SK-N-SH treated with all-trans-retinoic acid at 6 μM for 48 hours (cell line): ENCODE measurements at regions not wholly inside any gene's neighbourhood (a gene's known extent, or its start where the extent isn't known, plus 50 kb on each side); places are given as distances from the start of the nearest gene placed in this dataset.
"Not testable (repeated sequence)": the region's sequence is repeated elsewhere in the genome, so short reads cannot be mapped to it uniquely, and the experiment has no call there.

Experiments used
- CREB5 ChIP-seq: fragments of 250-450 bp; sonication (Bioruptor Pico); IDR thresholded peaks from 2 replicates; pipeline ENCODE4 v1.5.1; 2020; ENCODE audit warnings: low read depth, mild to moderate bottlenecking, moderate library complexity
- CSRNP3 ChIP-seq: fragments of 250-450 bp; sonication (Bioruptor Pico); IDR thresholded peaks from 2 replicates; pipeline ENCODE4 v1.5.1; 2021; ENCODE audit warnings: mild to moderate bottlenecking, moderate library complexity
- PPARA ChIP-seq: fragments of 250-450 bp; sonication (Bioruptor Pico); IDR thresholded peaks from 2 replicates; pipeline ENCODE4 v1.5.0; 2020; ENCODE audit warnings: mild to moderate bottlenecking, borderline replicate concordance
- RARB ChIP-seq: fragments of 250-450 bp; sonication (Bioruptor Pico); IDR thresholded peaks from 2 replicates; pipeline ENCODE4 v1.8.0; 2021; ENCODE audit warnings: mild to moderate bottlenecking, moderate library complexity
- SNAI2 ChIP-seq: fragments of 250-450 bp; sonication (Bioruptor Pico); IDR thresholded peaks from 2 replicates; pipeline ENCODE4 v1.5.0; 2020; ENCODE audit warnings: mild to moderate bottlenecking, moderate library complexity
- ZFP30 ChIP-seq: fragments of 450-650 bp; formaldehyde crosslinking; IDR thresholded peaks from 2 replicates; pipeline ENCODE4 v1.5.0; 2022; ENCODE audit warnings: mild to moderate bottlenecking, moderate library complexity
- ZNF70 ChIP-seq: fragments of 450-650 bp; formaldehyde crosslinking; IDR thresholded peaks from 2 replicates; pipeline ENCODE4 v1.5.0; 2020; ENCODE audit warnings: mild to moderate bottlenecking, moderate library complexity
- TF ChIP-seq, protein P1 (sequence below): fragments of 250-450 bp; sonication (Bioruptor Pico); IDR thresholded peaks from 2 replicates; pipeline ENCODE4 v1.8.0; 2020; ENCODE audit warnings: mild to moderate bottlenecking, moderate library complexity, borderline replicate concordance
- TF ChIP-seq, protein P2 (sequence below): fragments of 250-450 bp; sonication (Bioruptor Pico); IDR thresholded peaks from 2 replicates; pipeline ENCODE4 v1.8.0; 2021; ENCODE audit warnings: low read depth, mild to moderate bottlenecking, moderate library complexity, borderline replicate concordance

GRCh38 chr16:65735615-65736014, 613.8 kb upstream of the CDH11 start:
- TF ChIP-seq ZFP30 (CRISPR knock-in tag); SNAI2 (CRISPR knock-in tag); RARB (CRISPR knock-in tag); PPARA; CREB5; ZNF70 (CRISPR knock-in tag); CSRNP3: not testable (repeated sequence)
- TF ChIP-seq, protein P1, sequence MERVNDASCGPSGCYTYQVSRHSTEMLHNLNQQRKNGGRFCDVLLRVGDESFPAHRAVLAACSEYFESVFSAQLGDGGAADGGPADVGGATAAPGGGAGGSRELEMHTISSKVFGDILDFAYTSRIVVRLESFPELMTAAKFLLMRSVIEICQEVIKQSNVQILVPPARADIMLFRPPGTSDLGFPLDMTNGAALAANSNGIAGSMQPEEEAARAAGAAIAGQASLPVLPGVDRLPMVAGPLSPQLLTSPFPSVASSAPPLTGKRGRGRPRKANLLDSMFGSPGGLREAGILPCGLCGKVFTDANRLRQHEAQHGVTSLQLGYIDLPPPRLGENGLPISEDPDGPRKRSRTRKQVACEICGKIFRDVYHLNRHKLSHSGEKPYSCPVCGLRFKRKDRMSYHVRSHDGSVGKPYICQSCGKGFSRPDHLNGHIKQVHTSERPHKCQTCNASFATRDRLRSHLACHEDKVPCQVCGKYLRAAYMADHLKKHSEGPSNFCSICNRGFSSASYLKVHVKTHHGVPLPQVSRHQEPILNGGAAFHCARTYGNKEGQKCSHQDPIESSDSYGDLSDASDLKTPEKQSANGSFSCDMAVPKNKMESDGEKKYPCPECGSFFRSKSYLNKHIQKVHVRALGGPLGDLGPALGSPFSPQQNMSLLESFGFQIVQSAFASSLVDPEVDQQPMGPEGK: not testable (repeated sequence)
- TF ChIP-seq, protein P2, sequence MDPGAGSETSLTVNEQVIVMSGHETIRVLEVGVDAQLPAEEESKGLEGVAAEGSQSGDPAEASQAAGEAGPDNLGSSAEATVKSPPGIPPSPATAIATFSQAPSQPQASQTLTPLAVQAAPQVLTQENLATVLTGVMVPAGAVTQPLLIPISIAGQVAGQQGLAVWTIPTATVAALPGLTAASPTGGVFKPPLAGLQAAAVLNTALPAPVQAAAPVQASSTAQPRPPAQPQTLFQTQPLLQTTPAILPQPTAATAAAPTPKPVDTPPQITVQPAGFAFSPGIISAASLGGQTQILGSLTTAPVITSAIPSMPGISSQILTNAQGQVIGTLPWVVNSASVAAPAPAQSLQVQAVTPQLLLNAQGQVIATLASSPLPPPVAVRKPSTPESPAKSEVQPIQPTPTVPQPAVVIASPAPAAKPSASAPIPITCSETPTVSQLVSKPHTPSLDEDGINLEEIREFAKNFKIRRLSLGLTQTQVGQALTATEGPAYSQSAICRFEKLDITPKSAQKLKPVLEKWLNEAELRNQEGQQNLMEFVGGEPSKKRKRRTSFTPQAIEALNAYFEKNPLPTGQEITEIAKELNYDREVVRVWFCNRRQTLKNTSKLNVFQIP: not testable (repeated sequence)
